ENCODE measurements at regions not wholly inside any gene's neighbourhood (a gene's known extent, or its start where the extent isn't known, plus 50 kb on each side); places are given as distances from the start of the nearest gene placed in this dataset.
A peak's percentile ranks its signal among the peaks of the same experiment; 100 is the strongest.

GRCh38 chr5:23253621-23254198, 253.7 kb upstream of the PRDM9 start:
- no peak for DNase-seq (ENCODE audit: low read depth in 4 of 4, low spot score in 3 of 4)

- no peak for DNase-seq (ENCODE audit: low read depth in 4 of 4, low spot score in 3 of 4)
Measured at GRCh38 chr5:23242891-23243290, 264.5 kb upstream of the PRDM9 start.

GRCh38 chr5:23235246-23235645, 272.2 kb upstream of the PRDM9 start:
- DNase-seq (ENCODE audit: low read depth in 4 of 4, low spot score in 3 of 4) = no peak

- no peak for DNase-seq (ENCODE audit: low read depth in 4 of 4, low spot score in 3 of 4)
Measured at GRCh38 chr5:23234197-23234596, 273.2 kb upstream of the PRDM9 start.

GRCh38 chr5:23223846-23224245, 283.6 kb upstream of the PRDM9 start:
- no peak for DNase-seq (ENCODE audit: low read depth in 4 of 4, low spot score in 3 of 4)

- no peak for DNase-seq (ENCODE audit: low read depth in 4 of 4, low spot score in 3 of 4)
Measured at GRCh38 chr5:23221831-23222230, 285.6 kb upstream of the PRDM9 start.

GRCh38 chr5:23217159-23217558, 290.2 kb upstream of the PRDM9 start:
- no peak for DNase-seq (ENCODE audit: low read depth in 4 of 4, low spot score in 3 of 4)

GRCh38 chr5:23216345-23216744, 291.1 kb upstream of the PRDM9 start:
- DNase-seq (ENCODE audit: low read depth in 4 of 4, low spot score in 3 of 4) = no peak

GRCh38 chr5:23208959-23209431, 298.4 kb upstream of the PRDM9 start:
- peak; percentile 18 to 26 (median 24) for DNase-seq (ENCODE audit: low read depth in 4 of 4, low spot score in 3 of 4)

- no peak for DNase-seq (ENCODE audit: low read depth in 4 of 4, low spot score in 3 of 4)
Measured at GRCh38 chr5:23204111-23204510, 303.3 kb upstream of the PRDM9 start.

GRCh38 chr5:23169660-23170416, 316.7 kb upstream of the CDH12 start:
- DNase-seq (ENCODE audit: low read depth in 4 of 4, low spot score in 3 of 4) = no peak

- DNase-seq (ENCODE audit: low read depth in 4 of 4, low spot score in 3 of 4) = no peak
Measured at GRCh38 chr5:23164971-23165370, 311.8 kb upstream of the CDH12 start.

- no peak for DNase-seq (ENCODE audit: low read depth in 4 of 4, low spot score in 3 of 4)
Measured at GRCh38 chr5:23158179-23158578, 305.0 kb upstream of the CDH12 start.

GRCh38 chr5:23157716-23158115, 304.6 kb upstream of the CDH12 start:
- DNase-seq (ENCODE audit: low read depth in 4 of 4, low spot score in 3 of 4) = no peak

GRCh38 chr5:23157169-23157568, 304.0 kb upstream of the CDH12 start:
- no peak for DNase-seq (ENCODE audit: low read depth in 4 of 4, low spot score in 3 of 4)

GRCh38 chr5:23147625-23148024, 294.5 kb upstream of the CDH12 start:
- DNase-seq (ENCODE audit: low read depth in 4 of 4, low spot score in 3 of 4) = no peak

GRCh38 chr5:23146183-23146582, 293.0 kb upstream of the CDH12 start:
- DNase-seq (ENCODE audit: low read depth in 4 of 4, low spot score in 3 of 4) = no peak

- DNase-seq (ENCODE audit: low read depth in 4 of 4, low spot score in 3 of 4) = no peak
Measured at GRCh38 chr5:23139338-23140171, 286.4 kb upstream of the CDH12 start.

- no peak for DNase-seq (ENCODE audit: low read depth in 4 of 4, low spot score in 3 of 4)
Measured at GRCh38 chr5:23136958-23137357, 283.8 kb upstream of the CDH12 start.

GRCh38 chr5:23132231-23132630, 279.1 kb upstream of the CDH12 start:
- DNase-seq (ENCODE audit: low read depth in 4 of 4, low spot score in 3 of 4) = no peak

GRCh38 chr5:23112237-23112636, 259.1 kb upstream of the CDH12 start:
- DNase-seq (ENCODE audit: low read depth in 4 of 4, low spot score in 3 of 4) = no peak
